Vagina (tissue), 2 donors: ENCODE measurements at regions not wholly inside any gene's neighbourhood (a gene's known extent, or its start where the extent isn't known, plus 50 kb on each side); places are given as distances from the start of the nearest gene placed in this dataset.

ENCODE experiments used
- DNase-seq, 2 donors: peaks; one replicate each; pipeline ENCODE4 v3.0.0-alpha.2; 2017; ENCODE audit errors: extremely low spot score in 2 of 2
- H3K27ac ChIP-seq: fragments of 200-600 bp; sonication (generic); one replicate; pipeline ENCODE4 v1.5.1; 2019
- H3K27me3 ChIP-seq: fragments of 200-600 bp; sonication (generic); one replicate; pipeline ENCODE4 v1.5.1; 2019
- H3K36me3 ChIP-seq, 2 donors: fragments of 200-600 bp; sonication (generic); one replicate each; pipeline ENCODE4 v1.5.1; 2017 to 2019
- H3K4me1 ChIP-seq: fragments of 200-600 bp; sonication (generic); one replicate; pipeline ENCODE4 v1.5.1; 2019
- H3K4me3 ChIP-seq, 2 donors: fragments of 200-600 bp; sonication (generic); 1 replicate in 1 of 2; 2 replicates in 1 of 2; pipeline ENCODE4 v1.5.1; 2016 to 2019
- H3K9me3 ChIP-seq: fragments of 200-600 bp; sonication (generic); one replicate; pipeline ENCODE4 v1.5.1; 2019
- POLR2A ChIP-seq, 2 donors: fragments of 450-650 bp; IDR thresholded peaks; one replicate each; pipeline ENCODE4 v1.6.1; 2017; ENCODE audit warnings: antibody characterized with exemption in 2 of 2, mild to moderate bottlenecking in 2 of 2, moderate library complexity in 2 of 2
- POLR2AphosphoS5 ChIP-seq, 2 donors: sonication (generic); formaldehyde crosslinking; IDR thresholded peaks; one replicate each; pipeline ENCODE4 v1.9.0; 2017; ENCODE audit warnings: antibody characterized with exemption in 2 of 2, mild to moderate bottlenecking in 2 of 2, low read depth in 1 of 2; ENCODE audit not compliant: insufficient read depth in 1 of 2
- intact Hi-C: fragments of 100-400 bp; cut with DNase I; formaldehyde crosslinking; loops from one replicate; pipeline ENCODE4 v1.15.1; 2023
- TF ChIP-seq, protein P1 (sequence below), 3 experiments: fragments of 450-650 bp in 2 of 3; fragments of 200-600 bp in 1 of 3; sonication (generic) in 1 of 3; IDR thresholded peaks; one replicate each; pipeline ENCODE4 v1.5.1; 2017 to 2019; ENCODE audit warnings: antibody characterized with exemption in 3 of 3, mild to moderate bottlenecking in 2 of 3, moderate library complexity in 2 of 3

DNA sequence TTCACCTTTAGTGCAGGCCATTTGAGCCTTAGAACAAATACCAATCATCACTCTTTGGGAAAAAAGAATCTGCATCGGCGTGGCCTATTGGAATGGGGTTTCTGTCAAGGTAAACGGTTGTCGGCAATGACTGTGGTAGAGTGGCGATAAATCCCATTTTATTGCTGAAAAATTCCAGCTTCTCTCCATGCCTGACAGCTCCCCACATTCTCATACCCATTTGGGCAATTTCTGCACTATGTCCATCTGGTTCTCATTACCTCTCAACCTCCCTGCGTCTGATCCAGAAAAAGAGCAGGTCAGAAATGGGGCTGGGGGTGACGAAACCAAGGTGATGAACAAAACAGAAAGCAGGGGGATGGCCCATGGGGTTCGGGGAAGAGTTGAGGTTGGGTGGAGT, 254.0 kb downstream of the MEIS1 start:
- TF ChIP-seq, protein P1, sequence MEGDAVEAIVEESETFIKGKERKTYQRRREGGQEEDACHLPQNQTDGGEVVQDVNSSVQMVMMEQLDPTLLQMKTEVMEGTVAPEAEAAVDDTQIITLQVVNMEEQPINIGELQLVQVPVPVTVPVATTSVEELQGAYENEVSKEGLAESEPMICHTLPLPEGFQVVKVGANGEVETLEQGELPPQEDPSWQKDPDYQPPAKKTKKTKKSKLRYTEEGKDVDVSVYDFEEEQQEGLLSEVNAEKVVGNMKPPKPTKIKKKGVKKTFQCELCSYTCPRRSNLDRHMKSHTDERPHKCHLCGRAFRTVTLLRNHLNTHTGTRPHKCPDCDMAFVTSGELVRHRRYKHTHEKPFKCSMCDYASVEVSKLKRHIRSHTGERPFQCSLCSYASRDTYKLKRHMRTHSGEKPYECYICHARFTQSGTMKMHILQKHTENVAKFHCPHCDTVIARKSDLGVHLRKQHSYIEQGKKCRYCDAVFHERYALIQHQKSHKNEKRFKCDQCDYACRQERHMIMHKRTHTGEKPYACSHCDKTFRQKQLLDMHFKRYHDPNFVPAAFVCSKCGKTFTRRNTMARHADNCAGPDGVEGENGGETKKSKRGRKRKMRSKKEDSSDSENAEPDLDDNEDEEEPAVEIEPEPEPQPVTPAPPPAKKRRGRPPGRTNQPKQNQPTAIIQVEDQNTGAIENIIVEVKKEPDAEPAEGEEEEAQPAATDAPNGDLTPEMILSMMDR (IDR thresholded peaks at IDR 0.05), result no peak
- TF ChIP-seq POLR2AphosphoS5 (IDR thresholded peaks at IDR 0.05; ENCODE audit: insufficient read depth in 1 of 2, low read depth in 1 of 2) (no peak), POLR2A (IDR thresholded peaks at IDR 0.05) (no peak)
- intact Hi-C loops, result no loop called here
- Histone ChIP-seq H3K4me3 (no peak overlapping the region), H3K36me3 (no peaks in the 10 kb centered on the region), H3K9me3 (no peaks in the 10 kb centered on the region), H3K27ac (peak overlapping the region; percentile 34), H3K27me3 (no peaks in the 10 kb centered on the region), H3K4me1 (no peaks in the 10 kb centered on the region)
- DNase-seq, result no peak

DNA sequence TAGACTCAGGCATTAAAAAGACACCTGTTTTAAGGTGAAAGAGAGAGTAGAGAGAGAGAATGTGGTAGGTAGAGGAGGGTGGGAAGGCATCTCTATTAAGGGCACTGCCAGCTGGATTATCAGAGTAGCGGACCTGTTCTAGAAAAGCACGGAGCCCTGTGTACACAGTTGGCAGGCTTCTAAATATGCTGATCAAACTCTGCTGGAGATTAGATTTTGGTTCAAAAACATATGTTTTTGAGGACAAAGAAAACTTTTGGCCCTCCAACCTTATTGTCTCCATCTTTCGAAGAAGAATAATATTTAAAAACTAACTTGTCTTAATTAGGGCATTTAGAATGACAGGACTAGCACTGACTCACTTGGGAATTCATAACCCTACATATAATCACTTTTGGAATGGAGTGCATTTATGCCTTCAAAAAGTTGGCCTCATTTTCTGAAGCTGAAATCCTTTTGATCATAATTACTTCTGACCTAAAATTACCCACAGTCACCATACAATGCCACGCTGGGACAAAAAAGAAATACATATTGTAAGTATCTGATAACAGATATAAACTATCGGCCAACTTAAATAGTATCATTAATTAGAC, 254.6 kb downstream of the MEIS1 start:
- DNase-seq, result no peak
- Histone ChIP-seq H3K27me3 (no peaks in the 10 kb centered on the region), H3K4me3 (no peak overlapping the region), H3K36me3 (no peaks in the 10 kb centered on the region), H3K4me1 (no peaks in the 10 kb centered on the region), H3K27ac (peak overlapping the region; percentile 34), H3K9me3 (no peaks in the 10 kb centered on the region)
- intact Hi-C loops, result loop anchor here (10.0 kb wide), 1 partner anchor 165 kb away; no protein-coding TSS in a partner anchor
- TF ChIP-seq, protein P1 (IDR thresholded peaks at IDR 0.05), result no peak
- TF ChIP-seq POLR2AphosphoS5 (IDR thresholded peaks at IDR 0.05; ENCODE audit: insufficient read depth in 1 of 2, low read depth in 1 of 2), result no peak
- no peak for TF ChIP-seq POLR2A (IDR thresholded peaks at IDR 0.05)

DNA sequence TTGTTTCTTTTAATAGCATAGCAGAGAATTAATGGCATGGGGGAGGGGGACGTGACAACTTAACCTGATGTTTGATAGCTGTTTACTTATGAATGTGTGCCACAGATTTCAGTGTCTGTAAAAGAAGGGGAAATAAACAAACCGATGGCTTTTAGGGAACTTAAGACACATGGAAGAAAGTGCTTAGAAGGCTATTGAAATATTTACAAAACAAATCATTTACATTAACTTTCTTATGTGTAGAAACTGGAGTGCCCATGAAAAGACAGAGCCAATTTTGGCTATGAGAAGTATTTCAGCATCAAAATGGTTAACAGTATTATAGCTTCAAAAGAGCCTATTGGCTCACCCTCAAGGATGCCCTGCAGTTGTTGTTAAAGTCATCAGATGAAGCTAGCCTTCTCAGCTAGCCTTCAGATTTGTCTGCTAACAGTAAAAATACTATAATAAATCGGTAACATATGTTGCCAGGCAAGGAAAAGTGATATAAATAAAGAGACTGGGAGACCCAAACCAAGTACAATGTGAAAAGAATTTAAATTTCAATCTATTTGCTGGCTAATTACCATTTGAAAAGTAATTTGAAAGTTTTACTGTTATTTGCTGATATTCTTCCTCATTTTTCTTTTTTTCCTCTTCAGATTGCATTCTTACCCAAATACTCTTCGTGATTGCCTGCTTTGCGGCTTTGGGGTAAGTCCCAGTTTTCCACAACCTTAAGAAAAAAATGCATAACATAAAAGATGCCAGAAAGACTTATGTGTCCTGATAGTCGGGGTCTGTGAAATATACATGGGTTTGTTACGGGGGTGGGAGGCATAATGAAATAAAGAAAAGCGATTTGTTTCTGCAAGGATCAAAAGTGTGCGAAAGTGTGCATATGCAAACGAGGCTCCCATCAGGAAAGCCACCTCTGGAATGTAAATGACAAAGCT, 256.4 kb downstream of the MEIS1 start:
- no peaks in the 10 kb centered on the region for H3K36me3 ChIP-seq
- H3K27me3 ChIP-seq, result no peaks in the 10 kb centered on the region
- TF ChIP-seq, protein P1 (IDR thresholded peaks at IDR 0.05), result no peak
- TF ChIP-seq POLR2A (IDR thresholded peaks at IDR 0.05) (no peak), POLR2AphosphoS5 (IDR thresholded peaks at IDR 0.05; ENCODE audit: insufficient read depth in 1 of 2, low read depth in 1 of 2) (no peak)
- intact Hi-C loops, result loop anchor here (10.0 kb wide), 1 partner anchor 164 kb away; no protein-coding TSS in a partner anchor
- H3K9me3 ChIP-seq, result no peaks in the 10 kb centered on the region
- no peaks in the 10 kb centered on the region for H3K4me1 ChIP-seq
- no peak for DNase-seq
- peak overlapping the region; percentile 30 to 43 for H3K4me3 ChIP-seq
- H3K27ac ChIP-seq, result peak overlapping the region; percentile 68

- no peak for DNase-seq
- intact Hi-C loops, result loop anchor here (2.0 to 10.0 kb wide), 2 partner anchors 116 to 162 kb away; no protein-coding TSS in a partner anchor
- peak overlapping the region; percentile 68 for H3K27ac ChIP-seq
- H3K36me3 ChIP-seq, result no peaks in the 10 kb centered on the region
- H3K4me1 ChIP-seq, result no peaks in the 10 kb centered on the region
- H3K27me3 ChIP-seq, result no peaks in the 10 kb centered on the region
- no peaks in the 10 kb centered on the region for H3K9me3 ChIP-seq
- TF ChIP-seq, protein P1 (IDR thresholded peaks at IDR 0.05), result no peak
- TF ChIP-seq POLR2AphosphoS5 (IDR thresholded peaks at IDR 0.05; ENCODE audit: insufficient read depth in 1 of 2, low read depth in 1 of 2) (no peak), POLR2A (IDR thresholded peaks at IDR 0.05) (no peak)
- H3K4me3 ChIP-seq, result peak overlapping the region; percentile 30 to 43
These were observed 257.7 kb downstream of the MEIS1 start for GRCh38 chr2:66692521-66693054.
